ENCODE measurements at regions not wholly inside any gene's neighbourhood (a gene's known extent, or its start where the extent isn't known, plus 50 kb on each side); places are given as distances from the start of the nearest gene placed in this dataset.
"Not testable (repeated sequence)": the region's sequence is repeated elsewhere in the genome, so short reads cannot be mapped to it uniquely, and the experiment has no call there.

- DNase-seq (ENCODE audit: extremely low spot score) = no peak
- POLR2A ChIA-PET = no interaction called here
- TF ChIP-seq FOXA1 (IDR thresholded peaks at IDR 0.05) (no peak), SUZ12 (IDR thresholded peaks at IDR 0.05) (no peak), PKNOX1 (IDR thresholded peaks at IDR 0.05) (no peak), L3MBTL2 (conservative IDR thresholded peaks at IDR 0.05) (no peak), LEF1 (IDR thresholded peaks at IDR 0.05; ENCODE audit: borderline replicate concordance) (no peak), FOXM1 (IDR thresholded peaks at IDR 0.05; ENCODE audit: borderline replicate concordance) (no peak), ELF4 (IDR thresholded peaks at IDR 0.05) (no peak), HDGF (IDR thresholded peaks at IDR 0.05; ENCODE audit: borderline replicate concordance) (no peak), BHLHE40 (IDR thresholded peaks at IDR 0.05; ENCODE audit: borderline replicate concordance) (no peak), CTBP1 (IDR thresholded peaks at IDR 0.05; ENCODE audit: borderline replicate concordance) (no peak), FOXK2 (IDR thresholded peaks at IDR 0.05) (no peak), ZNF384 (IDR thresholded peaks at IDR 0.05) (no peak), TARDBP (IDR thresholded peaks at IDR 0.05) (no peak), SP1 (IDR thresholded peaks at IDR 0.05) (no peak), ARNT (IDR thresholded peaks at IDR 0.05) (no peak), NFRKB (IDR thresholded peaks at IDR 0.05) (no peak)
These were observed 548.0 kb upstream of the SALL3 start for GRCh38 chr18:78431606-78432005.

GRCh38 chr18:78433562-78433961 lies 546.1 kb upstream of the SALL3 start:
- no peak for TF ChIP-seq PKNOX1 (IDR thresholded peaks at IDR 0.05)
- no peak for TF ChIP-seq L3MBTL2 (conservative IDR thresholded peaks at IDR 0.05)
- no peak for TF ChIP-seq ZNF384 (IDR thresholded peaks at IDR 0.05)
- TF ChIP-seq SP1 (IDR thresholded peaks at IDR 0.05) = no peak
- TF ChIP-seq SUZ12 (IDR thresholded peaks at IDR 0.05) = no peak
- POLR2A ChIA-PET = no interaction called here
- CTCF ChIA-PET = no interaction called here

More at GRCh38 chr18:78431606-78432005, 548.0 kb upstream of the SALL3 start:
- CTCF ChIA-PET = no interaction called here

GRCh38 chr18:78436110-78436509 lies 543.5 kb upstream of the SALL3 start:
- ChIA-PET CTCF (no interaction called here), POLR2A (no interaction called here)
- DNase-seq (ENCODE audit: extremely low spot score) = no peak
- no peak for TF ChIP-seq LEF1 (IDR thresholded peaks at IDR 0.05; ENCODE audit: borderline replicate concordance)
- TF ChIP-seq FOXA1 (IDR thresholded peaks at IDR 0.05) = no peak
- TF ChIP-seq PKNOX1 (IDR thresholded peaks at IDR 0.05) = no peak
- TF ChIP-seq SUZ12 (IDR thresholded peaks at IDR 0.05) = no peak
- no peak for TF ChIP-seq L3MBTL2 (conservative IDR thresholded peaks at IDR 0.05)
- TF ChIP-seq ARNT (IDR thresholded peaks at IDR 0.05) = no peak
- no peak for TF ChIP-seq TARDBP (IDR thresholded peaks at IDR 0.05)
- no peak for TF ChIP-seq HDGF (IDR thresholded peaks at IDR 0.05; ENCODE audit: borderline replicate concordance)
- TF ChIP-seq ELF4 (IDR thresholded peaks at IDR 0.05) = no peak
- TF ChIP-seq ZNF384 (IDR thresholded peaks at IDR 0.05) = no peak
- TF ChIP-seq FOXK2 (IDR thresholded peaks at IDR 0.05) = no peak
- TF ChIP-seq CTBP1 (IDR thresholded peaks at IDR 0.05; ENCODE audit: borderline replicate concordance) = no peak
- no peak for TF ChIP-seq NFRKB (IDR thresholded peaks at IDR 0.05)
- no peak for TF ChIP-seq FOXM1 (IDR thresholded peaks at IDR 0.05; ENCODE audit: borderline replicate concordance)
- no peak for TF ChIP-seq SP1 (IDR thresholded peaks at IDR 0.05)
- TF ChIP-seq BHLHE40 (IDR thresholded peaks at IDR 0.05; ENCODE audit: borderline replicate concordance) = no peak

More at GRCh38 chr18:78433562-78433961, 546.1 kb upstream of the SALL3 start:
- no peak for DNase-seq (ENCODE audit: extremely low spot score)

- POLR2A ChIA-PET; DNase-seq (ENCODE audit: extremely low spot score); CTCF ChIA-PET: not testable (repeated sequence)
These were observed 541.4 kb upstream of the SALL3 start for GRCh38 chr18:78438235-78438634.

- TF ChIP-seq ZNF384 (IDR thresholded peaks at IDR 0.05) (no peak), FOXM1 (IDR thresholded peaks at IDR 0.05; ENCODE audit: borderline replicate concordance) (no peak), TARDBP (IDR thresholded peaks at IDR 0.05) (no peak), FOXA1 (IDR thresholded peaks at IDR 0.05) (no peak), BHLHE40 (IDR thresholded peaks at IDR 0.05; ENCODE audit: borderline replicate concordance) (no peak), NFRKB (IDR thresholded peaks at IDR 0.05) (no peak), L3MBTL2 (conservative IDR thresholded peaks at IDR 0.05) (no peak), SUZ12 (IDR thresholded peaks at IDR 0.05) (no peak), CTBP1 (IDR thresholded peaks at IDR 0.05; ENCODE audit: borderline replicate concordance) (no peak), FOXK2 (IDR thresholded peaks at IDR 0.05) (no peak), SP1 (IDR thresholded peaks at IDR 0.05) (no peak), ARNT (IDR thresholded peaks at IDR 0.05) (no peak)
- ChIA-PET CTCF (no interaction called here), POLR2A (no interaction called here)
These were observed 533.7 kb upstream of the SALL3 start for GRCh38 chr18:78445880-78446279.

GRCh38 chr18:78447211-78447610 lies 532.4 kb upstream of the SALL3 start:
- ChIA-PET POLR2A (no interaction called here), CTCF (no interaction called here)
- DNase-seq (ENCODE audit: extremely low spot score) = no peak
- TF ChIP-seq LEF1 (IDR thresholded peaks at IDR 0.05; ENCODE audit: borderline replicate concordance) (no peak), ARNT (IDR thresholded peaks at IDR 0.05) (no peak), NFRKB (IDR thresholded peaks at IDR 0.05) (no peak), SP1 (IDR thresholded peaks at IDR 0.05) (no peak), HDGF (IDR thresholded peaks at IDR 0.05; ENCODE audit: borderline replicate concordance) (no peak), ELF4 (IDR thresholded peaks at IDR 0.05) (no peak), TARDBP (IDR thresholded peaks at IDR 0.05) (no peak), ZNF384 (IDR thresholded peaks at IDR 0.05) (no peak), FOXK2 (IDR thresholded peaks at IDR 0.05) (no peak), CTBP1 (IDR thresholded peaks at IDR 0.05; ENCODE audit: borderline replicate concordance) (no peak), PKNOX1 (IDR thresholded peaks at IDR 0.05) (no peak), BHLHE40 (IDR thresholded peaks at IDR 0.05; ENCODE audit: borderline replicate concordance) (no peak), FOXA1 (IDR thresholded peaks at IDR 0.05) (no peak)

More at GRCh38 chr18:78445880-78446279, 533.7 kb upstream of the SALL3 start:
- no peak for DNase-seq (ENCODE audit: extremely low spot score)
